Vagina (tissue), 2 donors: ENCODE measurements at regions not wholly inside any gene's neighbourhood (a gene's known extent, or its start where the extent isn't known, plus 50 kb on each side); places are given as distances from the start of the nearest gene placed in this dataset.

Source experiments
- POLR2A ChIP-seq, 2 donors: fragments of 450-650 bp; IDR thresholded peaks; one replicate each; pipeline ENCODE4 v1.6.1; 2017; ENCODE audit warnings: antibody characterized with exemption in 2 of 2, mild to moderate bottlenecking in 2 of 2, moderate library complexity in 2 of 2
- TF ChIP-seq, protein P1 (sequence below), 3 experiments: fragments of 450-650 bp in 2 of 3; fragments of 200-600 bp in 1 of 3; sonication (generic) in 1 of 3; IDR thresholded peaks; one replicate each; pipeline ENCODE4 v1.5.1; 2017 to 2019; ENCODE audit warnings: antibody characterized with exemption in 3 of 3, mild to moderate bottlenecking in 2 of 3, moderate library complexity in 2 of 3

- TF ChIP-seq, protein P1, sequence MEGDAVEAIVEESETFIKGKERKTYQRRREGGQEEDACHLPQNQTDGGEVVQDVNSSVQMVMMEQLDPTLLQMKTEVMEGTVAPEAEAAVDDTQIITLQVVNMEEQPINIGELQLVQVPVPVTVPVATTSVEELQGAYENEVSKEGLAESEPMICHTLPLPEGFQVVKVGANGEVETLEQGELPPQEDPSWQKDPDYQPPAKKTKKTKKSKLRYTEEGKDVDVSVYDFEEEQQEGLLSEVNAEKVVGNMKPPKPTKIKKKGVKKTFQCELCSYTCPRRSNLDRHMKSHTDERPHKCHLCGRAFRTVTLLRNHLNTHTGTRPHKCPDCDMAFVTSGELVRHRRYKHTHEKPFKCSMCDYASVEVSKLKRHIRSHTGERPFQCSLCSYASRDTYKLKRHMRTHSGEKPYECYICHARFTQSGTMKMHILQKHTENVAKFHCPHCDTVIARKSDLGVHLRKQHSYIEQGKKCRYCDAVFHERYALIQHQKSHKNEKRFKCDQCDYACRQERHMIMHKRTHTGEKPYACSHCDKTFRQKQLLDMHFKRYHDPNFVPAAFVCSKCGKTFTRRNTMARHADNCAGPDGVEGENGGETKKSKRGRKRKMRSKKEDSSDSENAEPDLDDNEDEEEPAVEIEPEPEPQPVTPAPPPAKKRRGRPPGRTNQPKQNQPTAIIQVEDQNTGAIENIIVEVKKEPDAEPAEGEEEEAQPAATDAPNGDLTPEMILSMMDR (IDR thresholded peaks at IDR 0.05), result no peak
- TF ChIP-seq POLR2A (IDR thresholded peaks at IDR 0.05), result no peak
Measured at GRCh38 chr18:44409071-44409470, 271.6 kb upstream of the SETBP1 start.
